ENCODE measurements at regions not wholly inside any gene's neighbourhood (a gene's known extent, or its start where the extent isn't known, plus 50 kb on each side); places are given as distances from the start of the nearest gene placed in this dataset.

GRCh38 chr4:1469607-1470392, 63.6 kb upstream of the NKX1-1 start:
- DNase-seq (ENCODE audit: extremely low read depth, insufficient read length), result no peak
- Histone ChIP-seq H3K36me3 (ENCODE audit: control insufficient read depth, insufficient read depth, low read length) (no peaks in the 10 kb centered on the region), H3K4me3 (replicated peaks; ENCODE audit: low read depth, low read length) (no peak overlapping the region), H3K27me3 (replicated peaks; ENCODE audit: control insufficient read depth, insufficient read depth, low read length) (no peaks in the 10 kb centered on the region)
- TF ChIP-seq, protein P1, sequence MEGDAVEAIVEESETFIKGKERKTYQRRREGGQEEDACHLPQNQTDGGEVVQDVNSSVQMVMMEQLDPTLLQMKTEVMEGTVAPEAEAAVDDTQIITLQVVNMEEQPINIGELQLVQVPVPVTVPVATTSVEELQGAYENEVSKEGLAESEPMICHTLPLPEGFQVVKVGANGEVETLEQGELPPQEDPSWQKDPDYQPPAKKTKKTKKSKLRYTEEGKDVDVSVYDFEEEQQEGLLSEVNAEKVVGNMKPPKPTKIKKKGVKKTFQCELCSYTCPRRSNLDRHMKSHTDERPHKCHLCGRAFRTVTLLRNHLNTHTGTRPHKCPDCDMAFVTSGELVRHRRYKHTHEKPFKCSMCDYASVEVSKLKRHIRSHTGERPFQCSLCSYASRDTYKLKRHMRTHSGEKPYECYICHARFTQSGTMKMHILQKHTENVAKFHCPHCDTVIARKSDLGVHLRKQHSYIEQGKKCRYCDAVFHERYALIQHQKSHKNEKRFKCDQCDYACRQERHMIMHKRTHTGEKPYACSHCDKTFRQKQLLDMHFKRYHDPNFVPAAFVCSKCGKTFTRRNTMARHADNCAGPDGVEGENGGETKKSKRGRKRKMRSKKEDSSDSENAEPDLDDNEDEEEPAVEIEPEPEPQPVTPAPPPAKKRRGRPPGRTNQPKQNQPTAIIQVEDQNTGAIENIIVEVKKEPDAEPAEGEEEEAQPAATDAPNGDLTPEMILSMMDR (IDR thresholded peaks at IDR 0.05; ENCODE audit: insufficient read depth, low read length, poor library complexity, severe bottlenecking), result no peak

- no peak for DNase-seq (ENCODE audit: extremely low read depth, insufficient read length)
- Histone ChIP-seq H3K27me3 (replicated peaks; ENCODE audit: control insufficient read depth, insufficient read depth, low read length) (no peaks in the 10 kb centered on the region), H3K36me3 (ENCODE audit: control insufficient read depth, insufficient read depth, low read length) (no peaks in the 10 kb centered on the region), H3K4me3 (replicated peaks; ENCODE audit: low read depth, low read length) (no peak overlapping the region)
- TF ChIP-seq, protein P1 (IDR thresholded peaks at IDR 0.05; ENCODE audit: insufficient read depth, low read length, poor library complexity, severe bottlenecking), result no peak
Measured at GRCh38 chr4:1469043-1469442, 62.8 kb upstream of the NKX1-1 start.

- Histone ChIP-seq H3K4me3 (replicated peaks; ENCODE audit: low read depth, low read length) (no peak overlapping the region), H3K36me3 (ENCODE audit: control insufficient read depth, insufficient read depth, low read length) (no peaks in the 10 kb centered on the region), H3K27me3 (replicated peaks; ENCODE audit: control insufficient read depth, insufficient read depth, low read length) (no peaks in the 10 kb centered on the region)
- DNase-seq (ENCODE audit: extremely low read depth, insufficient read length), result no peak
- TF ChIP-seq, protein P1 (IDR thresholded peaks at IDR 0.05; ENCODE audit: insufficient read depth, low read length, poor library complexity, severe bottlenecking), result no peak
Measured at GRCh38 chr4:1467581-1468458, 61.6 kb upstream of the NKX1-1 start.

- H3K27me3 ChIP-seq (replicated peaks; ENCODE audit: control insufficient read depth, insufficient read depth, low read length), result no peaks in the 10 kb centered on the region
- DNase-seq (ENCODE audit: extremely low read depth, insufficient read length), result no peak
- no peaks in the 10 kb centered on the region for H3K36me3 ChIP-seq (ENCODE audit: control insufficient read depth, insufficient read depth, low read length)
- TF ChIP-seq, protein P1 (IDR thresholded peaks at IDR 0.05; ENCODE audit: insufficient read depth, low read length, poor library complexity, severe bottlenecking), result no peak
- H3K4me3 ChIP-seq (replicated peaks; ENCODE audit: low read depth, low read length), result no peak overlapping the region
Measured at GRCh38 chr4:1466863-1467165, 60.6 kb upstream of the NKX1-1 start.

DNA sequence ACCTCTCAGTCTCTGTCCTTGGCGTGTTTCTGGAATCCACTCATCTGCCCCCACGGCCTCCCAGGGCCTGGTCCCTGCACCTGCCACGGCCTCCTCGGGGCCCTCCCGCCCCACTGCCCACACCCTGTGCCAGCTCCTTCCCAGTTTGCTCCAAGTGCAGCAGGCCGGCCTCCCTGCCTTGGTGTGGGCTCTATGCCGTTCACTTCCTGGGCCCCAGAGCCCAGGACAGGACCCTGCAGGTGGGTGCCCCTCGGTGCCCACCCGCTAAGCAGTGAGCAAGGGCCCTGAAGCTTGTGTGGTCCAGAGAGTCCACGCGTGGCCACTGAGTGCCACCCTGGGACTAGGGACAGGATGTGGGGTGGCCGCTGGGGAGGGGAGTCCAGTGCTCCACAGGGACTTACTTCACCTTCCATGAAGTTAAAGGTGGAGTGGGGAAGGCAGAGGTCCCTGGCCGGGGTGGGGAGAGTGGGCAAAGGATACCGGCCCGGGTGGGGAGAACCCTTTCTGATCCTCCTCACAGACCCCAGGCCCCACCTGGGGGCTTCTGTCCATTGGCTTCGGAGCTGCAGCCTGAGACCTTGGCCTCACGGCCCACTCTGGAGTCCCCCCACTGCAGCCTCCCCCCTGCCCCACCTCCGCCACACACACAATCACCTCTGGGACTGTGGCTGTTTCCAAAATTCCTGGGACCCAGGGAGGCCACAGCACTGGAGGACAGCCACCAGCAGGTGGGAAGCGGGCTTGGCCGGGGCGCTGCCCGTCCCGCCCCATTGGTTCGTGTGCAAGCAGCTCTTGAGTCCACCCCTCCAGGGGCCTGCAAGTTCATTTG, 60.0 kb upstream of the NKX1-1 start:
- TF ChIP-seq, protein P1 (IDR thresholded peaks at IDR 0.05; ENCODE audit: insufficient read depth, low read length, poor library complexity, severe bottlenecking), result no peak
- no peak for DNase-seq (ENCODE audit: extremely low read depth, insufficient read length)
- no peaks in the 10 kb centered on the region for H3K36me3 ChIP-seq (ENCODE audit: control insufficient read depth, insufficient read depth, low read length)
- H3K4me3 ChIP-seq (replicated peaks; ENCODE audit: low read depth, low read length), result no peak overlapping the region
- H3K27me3 ChIP-seq (replicated peaks; ENCODE audit: control insufficient read depth, insufficient read depth, low read length), result no peaks in the 10 kb centered on the region
